ENCODE measurements at regions not wholly inside any gene's neighbourhood (a gene's known extent, or its start where the extent isn't known, plus 50 kb on each side); places are given as distances from the start of the nearest gene placed in this dataset.

- no peak overlapping the region for H2BK120ac ChIP-seq (ENCODE audit: low read depth, low read length, poor library complexity, severe bottlenecking)
- no peaks in the 10 kb centered on the region for H3K4me1 ChIP-seq (ENCODE audit: insufficient read depth, low read length)
- no peak overlapping the region for H3K4me3 Mint-ChIP-seq
- no peaks in the 10 kb centered on the region for H3K79me1 ChIP-seq (ENCODE audit: insufficient read depth, low read depth, low read length, poor library complexity, severe bottlenecking)
- no CpG with 5 or more reads among the region's 2 CpGs for WGBS (ENCODE audit: extremely low coverage, insufficient read length, low lambda C conversion rate)
- H4K91ac ChIP-seq (ENCODE audit: insufficient read length, low read depth, low read length), result no peak overlapping the region
- H3K23ac ChIP-seq (ENCODE audit: insufficient read length, low read depth, low read length), result no peak overlapping the region
- peaks cover 2 to 9% (median 7%) of the 10 kb centered on the region in 3 experiments; a peak in 6 of 7 replicates for H3K36me3 Mint-ChIP-seq (ENCODE audit: insufficient read depth in 1 of 3, low read depth in 3 of 3)
- H3T11ph ChIP-seq (ENCODE audit: low read length), result no peak overlapping the region
- no peak overlapping the region for H3K9ac ChIP-seq (ENCODE audit: extremely low read depth, insufficient read length, low read length)
- H3K27ac Mint-ChIP-seq, result no peak overlapping the region
- H3K4me1 Mint-ChIP-seq, result peaks cover 0 to 3% of the 10 kb centered on the region in 2 experiments; a peak in 1 of 4 replicates
- H3K56ac ChIP-seq (ENCODE audit: insufficient read length, low read depth, low read length), result no peak overlapping the region
- H4K20me1 ChIP-seq (ENCODE audit: control insufficient read depth, insufficient read depth, insufficient read length), result no peaks in the 10 kb centered on the region
- no peak overlapping the region for H3K18ac ChIP-seq (ENCODE audit: insufficient read length, low read depth, low read length)
- H3K9me3 ChIP-seq (ENCODE audit: control insufficient read depth, low read depth, low read length), result no peaks in the 10 kb centered on the region
- peaks cover 17% of the 10 kb centered on the region for H3K27me3 Mint-ChIP-seq (ENCODE audit: low read depth)
- no peaks in the 10 kb centered on the region for H3K27me3 ChIP-seq (ENCODE audit: insufficient read depth, low read length)
- H4K5ac ChIP-seq (ENCODE audit: insufficient read length, low read depth, low read length), result no peak overlapping the region
- no peak overlapping the region for H2BK5ac ChIP-seq (ENCODE audit: insufficient read length, low read length)
- H2AFZ ChIP-seq (ENCODE audit: low read length), result no peak overlapping the region
- H3K79me2 ChIP-seq (ENCODE audit: insufficient read depth, low read length), result no peaks in the 10 kb centered on the region
- H4K8ac ChIP-seq (replicated peaks; ENCODE audit: insufficient read length, low read depth, low read length), result no peak overlapping the region
- no peak overlapping the region for H2BK20ac ChIP-seq (ENCODE audit: low read depth, low read length, poor library complexity, severe bottlenecking)
- TF ChIP-seq CTCF (conservative IDR thresholded peaks at IDR 0.05), result no peak
- no peak overlapping the region for H3K14ac ChIP-seq (ENCODE audit: insufficient read depth, low read length)
- H3K27ac ChIP-seq (ENCODE audit: insufficient read length, low read depth, low read length), result no peak overlapping the region
- H2BK15ac ChIP-seq (ENCODE audit: low read depth, low read length), result no peak overlapping the region
- no peak overlapping the region for H3K4ac ChIP-seq (ENCODE audit: low read depth, low read length)
- H3K9me3 Mint-ChIP-seq, result peaks cover 10 to 12% of the 10 kb centered on the region in 2 experiments
- no peak overlapping the region for H3K4me2 ChIP-seq (ENCODE audit: insufficient read depth, insufficient read length, low read length)
- no peak for DNase-seq
- no peak overlapping the region for H2AK5ac ChIP-seq (ENCODE audit: insufficient read length, low read length)
- no peaks in the 10 kb centered on the region for H3K23me2 ChIP-seq (ENCODE audit: insufficient read length, low read depth, low read length, poor library complexity, severe bottlenecking)
- no peak overlapping the region for H2BK12ac ChIP-seq (ENCODE audit: insufficient read length, low read depth, low read length)
Observed at GRCh38 chr1:25109531-25109951, 122.8 kb downstream of the SYF2 start.

Measured in H9 (cell line).